Erythroblast (primary cell): ENCODE measurements at regions not wholly inside any gene's neighbourhood (a gene's known extent, or its start where the extent isn't known, plus 50 kb on each side); places are given as distances from the start of the nearest gene placed in this dataset.

Experiments
- GATA1 ChIP-seq: IDR thresholded peaks from 2 replicates; pipeline ENCODE4 v1.6.1; 2011; ENCODE audit warnings: low read depth, mild to moderate bottlenecking, control low read depth, low read length, moderate library complexity
- POLR2A ChIP-seq: IDR thresholded peaks from 2 replicates; pipeline ENCODE4 v1.6.1; 2011; ENCODE audit warnings: mild to moderate bottlenecking, low read length

GRCh38 chr5:154535535-154535934, 57.5 kb upstream of the HAND1 start:
- TF ChIP-seq GATA1 = no peak
- no peak for TF ChIP-seq POLR2A
